Activated CD8-positive, alpha-beta T cell treated with anti-CD3 and anti-CD28 coated beads for 36 hours (primary cell): ENCODE measurements at regions not wholly inside any gene's neighbourhood (a gene's known extent, or its start where the extent isn't known, plus 50 kb on each side); places are given as distances from the start of the nearest gene placed in this dataset.

ENCODE experiments used
- ATAC-seq: fragments of 200-7000 bp; cut with Tn5 transposase; one replicate; pipeline ENCODE4 v1.10.0; 2021; ENCODE audit warnings: mild to moderate bottlenecking, moderate library complexity
- CTCF ChIA-PET: fragments of 350-600 bp; sonication (Branson Sonifier 250); formaldehyde crosslinking; loops from one replicate; lab custom pipeline; 2021; ENCODE audit warnings: antibody characterized with exemption; lab: Charles Lee
- POLR2A ChIA-PET: fragments of 350-600 bp; sonication (Branson Sonifier 250); formaldehyde crosslinking; loops from one replicate; lab custom pipeline; 2021; ENCODE audit warnings: antibody characterized with exemption; lab: Charles Lee
- DNase-seq: peaks from one replicate; pipeline ENCODE4 v3.0.0-alpha.2; 2020
- H3K27ac Mint-ChIP-seq: one replicate; pipeline ENCODE4 v1.8.0; 2021; ENCODE audit warnings: mild to moderate bottlenecking, mixed read lengths
- H3K27me3 Mint-ChIP-seq: one replicate; pipeline ENCODE4 v1.8.0; 2021; ENCODE audit warnings: mixed read lengths
- H3K36me3 Mint-ChIP-seq: one replicate; pipeline ENCODE4 v1.8.0; 2021; ENCODE audit warnings: low read depth, mixed read lengths
- H3K4me1 Mint-ChIP-seq: one replicate; pipeline ENCODE4 v1.8.0; 2021; ENCODE audit warnings: low read depth, mixed read lengths
- H3K4me3 Mint-ChIP-seq: one replicate; pipeline ENCODE4 v1.8.0; 2021; ENCODE audit warnings: mild to moderate bottlenecking, moderate library complexity, mixed read lengths
- H3K9me3 Mint-ChIP-seq: one replicate; pipeline ENCODE4 v1.8.0; 2021; ENCODE audit warnings: mixed read lengths
- intact Hi-C: fragments of 100-400 bp; cut with micrococcal nuclease; formaldehyde crosslinking; loops from one replicate; pipeline ENCODE4 v1.10.0; 2022
- TF ChIP-seq, protein P1 (sequence below): fragments of 200-600 bp; IDR thresholded peaks from one replicate; pipeline ENCODE4 v1.8.0; 2022; ENCODE audit warnings: antibody characterized with exemption, mild to moderate bottlenecking

DNA sequence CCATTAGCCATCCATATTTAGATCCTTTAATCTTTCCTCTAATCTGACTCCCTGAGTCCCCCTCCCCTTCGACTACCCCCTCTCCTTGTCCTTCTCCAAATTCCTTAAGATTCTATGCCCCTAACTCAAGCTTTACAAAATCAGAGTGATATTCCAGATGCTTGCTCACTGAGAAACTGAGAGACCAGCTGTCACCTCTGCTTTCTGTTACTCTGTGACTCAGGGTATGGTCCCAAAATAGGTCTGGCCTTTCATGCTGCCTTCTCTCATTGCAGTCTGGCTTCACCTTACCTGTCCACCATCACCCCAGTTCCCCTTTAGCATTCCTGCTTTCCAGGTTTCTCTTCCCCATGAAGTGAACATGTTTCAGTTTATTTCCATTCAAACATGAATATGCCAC, 383.3 kb upstream of the SLC30A5 start:
- Mint-ChIP-seq H3K4me1 (peaks cover 33% of the 10 kb centered on the region), H3K9me3 (no peaks in the 10 kb centered on the region), H3K4me3 (no peak overlapping the region), H3K27ac (no peak overlapping the region), H3K27me3 (no peaks in the 10 kb centered on the region), H3K36me3 (no peaks in the 10 kb centered on the region)
- ATAC-seq: no peak
- ChIA-PET POLR2A (no interaction called here), CTCF (interaction anchor here (1.7 kb wide), 1 partner anchor 11 kb away, joined by 5 read pairs; no protein-coding TSS in a partner anchor)
- TF ChIP-seq, protein P1, sequence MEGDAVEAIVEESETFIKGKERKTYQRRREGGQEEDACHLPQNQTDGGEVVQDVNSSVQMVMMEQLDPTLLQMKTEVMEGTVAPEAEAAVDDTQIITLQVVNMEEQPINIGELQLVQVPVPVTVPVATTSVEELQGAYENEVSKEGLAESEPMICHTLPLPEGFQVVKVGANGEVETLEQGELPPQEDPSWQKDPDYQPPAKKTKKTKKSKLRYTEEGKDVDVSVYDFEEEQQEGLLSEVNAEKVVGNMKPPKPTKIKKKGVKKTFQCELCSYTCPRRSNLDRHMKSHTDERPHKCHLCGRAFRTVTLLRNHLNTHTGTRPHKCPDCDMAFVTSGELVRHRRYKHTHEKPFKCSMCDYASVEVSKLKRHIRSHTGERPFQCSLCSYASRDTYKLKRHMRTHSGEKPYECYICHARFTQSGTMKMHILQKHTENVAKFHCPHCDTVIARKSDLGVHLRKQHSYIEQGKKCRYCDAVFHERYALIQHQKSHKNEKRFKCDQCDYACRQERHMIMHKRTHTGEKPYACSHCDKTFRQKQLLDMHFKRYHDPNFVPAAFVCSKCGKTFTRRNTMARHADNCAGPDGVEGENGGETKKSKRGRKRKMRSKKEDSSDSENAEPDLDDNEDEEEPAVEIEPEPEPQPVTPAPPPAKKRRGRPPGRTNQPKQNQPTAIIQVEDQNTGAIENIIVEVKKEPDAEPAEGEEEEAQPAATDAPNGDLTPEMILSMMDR: no peak
- no peak for DNase-seq
- intact Hi-C loops: no loop called here

DNA sequence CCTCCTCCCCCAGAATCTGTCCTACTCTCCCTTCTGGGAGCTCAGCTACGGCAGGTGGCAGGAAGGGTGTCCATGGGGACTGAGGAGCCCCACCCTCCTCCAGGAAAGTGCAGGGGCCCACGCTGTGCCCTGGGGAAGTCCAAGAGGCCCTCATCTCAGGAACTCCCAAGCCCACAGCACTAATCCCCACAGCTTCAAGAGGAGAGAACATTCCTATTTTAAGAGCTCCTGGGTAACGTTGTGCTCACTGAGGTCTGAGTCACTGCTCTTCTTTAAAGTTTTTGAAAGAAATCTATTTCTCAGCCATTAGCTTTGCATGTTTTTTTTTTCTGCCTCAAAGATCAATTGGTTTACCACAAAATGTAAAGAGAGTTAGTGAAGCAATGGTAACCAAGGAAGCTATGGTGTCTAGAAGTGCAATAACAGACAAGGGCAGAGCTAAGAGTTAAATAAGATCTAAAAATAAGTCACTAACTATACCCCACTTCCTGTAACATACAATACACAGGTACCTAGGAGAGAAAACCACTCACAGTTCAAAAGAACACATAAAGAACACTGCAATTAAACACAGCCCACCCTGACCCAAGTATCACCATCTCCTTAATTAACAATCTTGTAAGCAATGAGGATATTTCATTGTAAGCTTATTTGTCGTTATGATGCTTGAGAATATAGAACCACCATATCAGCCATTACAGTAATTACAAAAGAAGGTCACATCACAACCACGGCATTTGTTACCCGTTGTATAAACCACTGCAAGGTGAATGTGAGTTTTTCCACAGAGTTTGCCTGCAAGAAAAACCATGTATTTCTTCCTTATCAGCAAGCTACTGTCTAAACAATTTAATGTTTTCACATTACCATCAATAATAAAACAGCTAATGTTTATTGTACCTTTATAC, 382.3 kb upstream of the SLC30A5 start:
- TF ChIP-seq, protein P1: no peak
- Mint-ChIP-seq H3K36me3 (no peaks in the 10 kb centered on the region), H3K27me3 (no peaks in the 10 kb centered on the region), H3K4me1 (peaks cover 33% of the 10 kb centered on the region), H3K4me3 (peak overlapping the region; percentile 33), H3K9me3 (no peaks in the 10 kb centered on the region), H3K27ac (peak overlapping the region; percentile 81)
- ChIA-PET POLR2A (no interaction called here), CTCF (interaction anchor here (1.6 to 1.7 kb wide), 2 partner anchors 10 to 247 kb away, joined by 3 to 5 read pairs; no protein-coding TSS in a partner anchor)
- DNase-seq: no peak
- intact Hi-C loops: no loop called here
- ATAC-seq: peak; percentile 91

DNA sequence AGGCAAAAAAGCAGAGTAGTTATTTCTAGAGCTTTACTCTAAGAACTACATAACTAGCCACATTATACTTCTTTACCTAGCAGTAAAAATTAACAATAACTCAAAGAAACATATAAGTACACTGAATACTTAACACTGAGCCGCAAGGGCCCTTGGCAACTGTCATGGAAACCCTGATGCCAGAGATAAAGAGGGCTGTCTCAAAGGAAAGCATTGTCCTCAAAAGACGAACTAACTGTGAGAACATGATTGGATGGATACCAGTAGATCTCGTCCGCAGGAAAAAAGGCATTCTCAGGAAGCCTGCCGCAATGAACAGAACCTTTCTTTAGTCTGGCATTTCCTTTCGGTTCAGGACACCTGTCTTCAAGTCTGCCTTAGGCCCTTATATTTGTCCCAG, 379.0 kb upstream of the SLC30A5 start:
- no peak overlapping the region for H3K4me3 Mint-ChIP-seq

DNA sequence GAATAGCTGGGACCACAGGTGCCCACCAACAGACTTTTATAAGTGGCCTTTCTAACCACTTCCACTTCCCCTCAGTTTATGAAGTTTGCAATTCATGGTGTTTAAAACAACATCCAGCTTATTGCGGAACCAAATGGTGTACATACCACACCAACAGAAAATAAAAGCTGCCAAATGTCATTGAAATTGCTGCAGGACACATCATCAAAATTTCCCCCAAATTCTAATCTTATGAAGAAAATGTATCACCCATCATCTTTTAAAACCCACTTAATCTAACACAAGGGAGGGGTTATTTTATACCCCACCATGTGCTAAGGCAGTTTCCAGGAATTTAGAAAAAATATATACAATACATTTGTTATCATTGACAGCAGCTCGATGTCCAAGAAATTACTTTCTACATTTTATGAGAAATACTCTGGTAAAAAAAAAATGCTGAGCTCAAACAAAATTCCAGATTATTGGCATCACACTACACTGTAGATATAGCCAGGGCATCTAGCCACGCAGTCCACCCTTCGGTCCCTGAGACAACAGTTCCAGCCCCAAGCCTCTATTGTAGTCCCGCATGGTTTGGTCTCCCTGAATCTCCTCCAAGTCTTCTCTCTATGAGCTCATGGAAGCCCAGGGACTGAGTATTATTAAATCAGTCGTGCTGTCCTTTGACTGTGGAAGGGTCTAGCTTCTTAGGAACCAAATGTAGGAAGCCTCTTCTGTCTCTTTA, 372.8 kb upstream of the SLC30A5 start:
- intact Hi-C loops: no loop called here
- ChIA-PET CTCF (interaction anchor here (1.5 kb wide), 1 partner anchor 10 kb away, joined by 5 read pairs; no protein-coding TSS in a partner anchor), POLR2A (interaction anchor here (0.5 kb wide), 1 partner anchor 164 kb away, joined by 3 read pairs; no protein-coding TSS in a partner anchor)
- no peaks in the 10 kb centered on the region for H3K27me3 Mint-ChIP-seq
- no peak overlapping the region for H3K27ac Mint-ChIP-seq
- H3K4me1 Mint-ChIP-seq: no peaks in the 10 kb centered on the region
- ATAC-seq: no peak
- no peak overlapping the region for H3K4me3 Mint-ChIP-seq
- no peak for DNase-seq
- peaks cover 5% of the 10 kb centered on the region for H3K9me3 Mint-ChIP-seq
- TF ChIP-seq, protein P1: no peak
- peaks cover 2% of the 10 kb centered on the region for H3K36me3 Mint-ChIP-seq

More for the DNA sequence above, 379.0 kb upstream of the SLC30A5 start:
- Mint-ChIP-seq H3K9me3 (peaks cover 5% of the 10 kb centered on the region), H3K27ac (no peak overlapping the region), H3K27me3 (no peaks in the 10 kb centered on the region), H3K36me3 (peaks cover 2% of the 10 kb centered on the region), H3K4me1 (peaks cover 33% of the 10 kb centered on the region)
- POLR2A ChIA-PET: interaction anchor here (0.8 kb wide), 1 partner anchor 75 kb away, joined by 3 read pairs; no protein-coding TSS in a partner anchor
- no peak for ATAC-seq
- intact Hi-C loops: no loop called here
- DNase-seq: no peak
- CTCF ChIA-PET: no interaction called here
- TF ChIP-seq, protein P1: no peak
